ENCODE measurements at regions not wholly inside any gene's neighbourhood (a gene's known extent, or its start where the extent isn't known, plus 50 kb on each side); places are given as distances from the start of the nearest gene placed in this dataset.

DNA sequence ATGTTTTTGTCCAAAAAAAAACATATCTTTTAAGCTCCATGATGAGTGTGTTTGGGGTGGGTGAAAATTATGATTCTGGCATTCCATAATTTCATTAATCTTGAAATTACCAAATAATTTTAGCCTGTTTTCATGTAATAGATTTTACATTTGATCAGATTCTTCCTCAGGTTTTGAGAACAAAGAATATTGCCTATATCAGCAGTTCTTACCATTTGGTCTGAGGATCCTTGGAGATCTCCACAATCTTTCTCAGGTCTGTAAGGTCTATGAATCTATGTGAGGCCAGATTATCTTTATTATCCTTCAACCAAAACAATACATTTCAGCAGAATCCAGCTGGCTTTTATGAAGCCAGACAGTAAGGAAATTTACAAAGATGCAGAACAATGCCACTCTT, 373.3 kb upstream of the E2F7 start:
- Histone ChIP-seq H4K20me1 (replicated peaks; ENCODE audit: control insufficient read depth, extremely low read depth, insufficient read depth, low read length) (no peaks in the 10 kb centered on the region), H3K36me3 (ENCODE audit: control insufficient read depth in 2 of 2, extremely low read depth in 1 of 2, insufficient read depth in 2 of 2, low read length in 2 of 2) (no peaks in the 10 kb centered on the region), H3K4me2 (ENCODE audit: insufficient read depth, low read length) (no peak overlapping the region), H3K9me1 (replicated peaks; ENCODE audit: control insufficient read depth, extremely low read depth, insufficient read depth, low read length) (no peaks in the 10 kb centered on the region), H3K79me2 (ENCODE audit: control insufficient read depth, insufficient read depth, low read length) (no peaks in the 10 kb centered on the region), H3K9ac (replicated peaks; ENCODE audit: extremely low read depth, insufficient read depth, low read length) (no peak overlapping the region), H2AFZ (ENCODE audit: low read depth, low read length) (no peak overlapping the region), H3K27ac (ENCODE audit: insufficient read depth, low read depth, low read length) (no peak overlapping the region), H3K4me1 (ENCODE audit: control insufficient read depth, extremely low read depth, insufficient read depth, low read length) (no peaks in the 10 kb centered on the region), H3K9me3 (replicated peaks; ENCODE audit: control insufficient read depth, insufficient read depth, low read length) (no peaks in the 10 kb centered on the region), H3K4me3 (replicated peaks in 1 of 3; ENCODE audit: insufficient read depth in 1 of 3, low read depth in 1 of 3, low read length in 3 of 3) (no peak overlapping the region), H3K27me3 (ENCODE audit: control insufficient read depth in 2 of 2, insufficient read depth in 2 of 2, low read length in 2 of 2) (peaks cover 0 to 2% of the 10 kb centered on the region in 2 experiments)
- ChIA-PET POLR2A (no interaction called here), CTCF (no interaction called here)
- DNase-seq (ENCODE audit: low read depth, low spot score) (no peak), FAIRE-seq (no peak)
- no TSS peak for BruUV-seq (replicated peaks)
- no peak for TF ChIP-seq POLR2AphosphoS5 (IDR thresholded peaks at IDR 0.05; ENCODE audit: insufficient read depth, low read depth, low read length)
- no peak for TF ChIP-seq POLR2A (IDR thresholded peaks at IDR 0.05; ENCODE audit: low read depth, low read length)
- no peak for TF ChIP-seq FOS (IDR thresholded peaks at IDR 0.05; ENCODE audit: borderline replicate concordance, insufficient read depth, low read length)
- no peak for TF ChIP-seq GATA2 (IDR thresholded peaks at IDR 0.05; ENCODE audit: insufficient read depth, insufficient read length, low read depth, low read length)
- no peak for TF ChIP-seq JUN (IDR thresholded peaks at IDR 0.05; ENCODE audit: borderline replicate concordance, insufficient read depth, insufficient read length, low read depth)
- no peak for TF ChIP-seq EZH2 (IDR thresholded peaks at IDR 0.05; ENCODE audit: borderline replicate concordance, low read depth, low read length, severe bottlenecking)
- TF ChIP-seq, protein P1, sequence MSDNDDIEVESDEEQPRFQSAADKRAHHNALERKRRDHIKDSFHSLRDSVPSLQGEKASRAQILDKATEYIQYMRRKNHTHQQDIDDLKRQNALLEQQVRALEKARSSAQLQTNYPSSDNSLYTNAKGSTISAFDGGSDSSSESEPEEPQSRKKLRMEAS (IDR thresholded peaks at IDR 0.05; ENCODE audit: insufficient read depth, insufficient read length) = no peak
- no peak for TF ChIP-seq MYC (IDR thresholded peaks at IDR 0.05; ENCODE audit: low read depth, low read length)
- TF ChIP-seq, protein P2, sequence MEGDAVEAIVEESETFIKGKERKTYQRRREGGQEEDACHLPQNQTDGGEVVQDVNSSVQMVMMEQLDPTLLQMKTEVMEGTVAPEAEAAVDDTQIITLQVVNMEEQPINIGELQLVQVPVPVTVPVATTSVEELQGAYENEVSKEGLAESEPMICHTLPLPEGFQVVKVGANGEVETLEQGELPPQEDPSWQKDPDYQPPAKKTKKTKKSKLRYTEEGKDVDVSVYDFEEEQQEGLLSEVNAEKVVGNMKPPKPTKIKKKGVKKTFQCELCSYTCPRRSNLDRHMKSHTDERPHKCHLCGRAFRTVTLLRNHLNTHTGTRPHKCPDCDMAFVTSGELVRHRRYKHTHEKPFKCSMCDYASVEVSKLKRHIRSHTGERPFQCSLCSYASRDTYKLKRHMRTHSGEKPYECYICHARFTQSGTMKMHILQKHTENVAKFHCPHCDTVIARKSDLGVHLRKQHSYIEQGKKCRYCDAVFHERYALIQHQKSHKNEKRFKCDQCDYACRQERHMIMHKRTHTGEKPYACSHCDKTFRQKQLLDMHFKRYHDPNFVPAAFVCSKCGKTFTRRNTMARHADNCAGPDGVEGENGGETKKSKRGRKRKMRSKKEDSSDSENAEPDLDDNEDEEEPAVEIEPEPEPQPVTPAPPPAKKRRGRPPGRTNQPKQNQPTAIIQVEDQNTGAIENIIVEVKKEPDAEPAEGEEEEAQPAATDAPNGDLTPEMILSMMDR (IDR thresholded peaks at IDR 0.05; ENCODE audit: extremely low read depth in 1 of 2, insufficient read depth in 1 of 2, low read depth in 1 of 2, low read length in 2 of 2) = no peak
- intact Hi-C loops (cut with micrococcal nuclease) = no loop called here
- dilution Hi-C loops (cut with MboI; ENCODE audit: extremely low pct_ligation_motif_present, low sequenced_read_pairs) = no loop called here

Data from endothelial cell of umbilical vein (primary cell).